Pancreas (tissue), 10 donors: ENCODE measurements at regions not wholly inside any gene's neighbourhood (a gene's known extent, or its start where the extent isn't known, plus 50 kb on each side); places are given as distances from the start of the nearest gene placed in this dataset.

Source experiments
- ATAC-seq, 4 donors: fragments of 200-7000 bp; cut with Tn5 transposase; one replicate each; pipeline versions ENCODE4 v1.8.0 to v1.9.1; 2020; ENCODE audit warnings: mild to moderate bottlenecking in 4 of 4, moderate library complexity in 4 of 4
- DNase-seq, 6 donors: peaks; one replicate each; pipeline ENCODE4 v3.0.0-alpha.2; 2020
- FAIRE-seq: peaks from 2 replicates; lab custom pipeline; 2012; peaks lifted over from hg19 to GRCh38; lab: Jason Lieb, UNC
- H3K27ac ChIP-seq, 4 donors: fragments of 200-600 bp; sonication (generic); 1 replicate in 3 of 4; 2 replicates in 1 of 4; pipeline versions ENCODE4 v1.5.0 to v1.8.0; 2020
- H3K27me3 ChIP-seq, 4 donors: fragments of 200-600 bp; one replicate each; pipeline ENCODE4 v1.8.0; 2021
- H3K36me3 ChIP-seq, 3 donors: fragments of 200-600 bp; sonication (generic) in 1 of 3; one replicate each; pipeline versions ENCODE4 v1.5.0 to v1.8.0; 2020 to 2021
- H3K4me1 ChIP-seq, 3 donors: fragments of 200-600 bp; one replicate each; pipeline ENCODE4 v1.8.0; 2021
- H3K4me3 ChIP-seq, 4 donors: fragments of 200-600 bp; sonication (generic) in 2 of 4; one replicate each; pipeline versions ENCODE4 v1.5.0 to v1.8.0; 2020 to 2021
- H3K9me3 ChIP-seq, 4 donors: fragments of 200-600 bp; one replicate each; pipeline ENCODE4 v1.8.0; 2021
- WGBS, 2 donors: extraction: QIAGEN DNeasy Blood & Tissue Kit; methylation state at CpG; one replicate each; pipeline ENCODE4 v1.1.7; 2013; 5-methylcytosine and 5-hydroxymethylcytosine counted together
- intact Hi-C, 3 donors: fragments of 100-400 bp; cut with DNase I; formaldehyde crosslinking; loops; one replicate each; pipeline versions ENCODE4 v1.11.1 to v1.14.2; 2022
- TF ChIP-seq, protein P1 (sequence below), 4 donors: fragments of 200-600 bp; sonication (generic) in 3 of 4; IDR thresholded peaks; one replicate each; pipeline versions ENCODE4 v1.5.0 to v1.8.0; 2021; ENCODE audit warnings: antibody characterized with exemption in 4 of 4
- donor health status: healthy with polysubstance abuse.
- donor health status: DM: no; HTN: no; CAD: no; lungs with moderate emphysema.
- donor health status: DM: no; HTN: no; CAD: no.
- donor health status: control.
- donor health status: control.
- donor health status: Bipolar disorder and iron deficiency.
- donor health status: DM: yes; HTN: yes; CAD: no.
- donor health status: DM: no; HTN: no; CAD: no.
- donor health status: DM: no; HTN: no; CAD: no.
- donor health status: DM: yes; HTN: yes; CAD: no.

DNA sequence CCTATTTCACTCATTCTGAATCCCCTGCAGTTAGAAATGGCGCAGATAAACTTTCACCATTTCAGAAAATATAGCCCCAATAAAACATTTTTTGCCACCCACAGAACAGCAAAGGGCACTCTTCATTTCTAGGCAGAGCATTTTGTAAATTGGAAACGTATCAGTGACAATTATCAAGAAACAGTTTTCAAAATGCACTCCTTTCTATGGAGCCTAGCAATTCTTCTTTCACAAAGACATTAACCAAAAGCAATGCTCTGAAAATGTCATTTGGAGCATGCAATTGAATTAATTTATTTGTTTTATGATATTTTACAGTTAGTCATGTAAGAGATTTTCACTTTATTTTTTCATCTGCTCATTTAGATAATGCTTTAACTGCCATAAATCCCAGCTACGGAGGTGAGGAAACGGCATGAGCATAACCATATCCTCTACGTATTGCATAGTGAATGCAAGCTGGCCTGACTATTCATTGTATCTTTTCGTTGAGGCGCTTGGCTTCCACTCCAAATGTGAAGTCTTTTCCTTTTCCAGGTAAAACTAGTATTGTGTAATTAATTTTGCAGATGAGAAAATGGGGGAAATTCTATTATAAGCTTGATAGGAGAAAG lies 813.4 kb downstream of the C6orf118 start:
- Histone ChIP-seq H3K9me3 (no peaks in the 10 kb centered on the region), H3K27me3 (peaks cover 0 to 7% (median 0%) of the 10 kb centered on the region in 4 donors), H3K36me3 (no peaks in the 10 kb centered on the region), H3K4me1 (no peaks in the 10 kb centered on the region), H3K27ac (no peak overlapping the region), H3K4me3 (no peak overlapping the region)
- ATAC-seq, result no peak
- no peak for DNase-seq
- 71 to 74% methylated on average over 7 of the region's 7 CpGs for WGBS, 2 donors
- TF ChIP-seq, protein P1, sequence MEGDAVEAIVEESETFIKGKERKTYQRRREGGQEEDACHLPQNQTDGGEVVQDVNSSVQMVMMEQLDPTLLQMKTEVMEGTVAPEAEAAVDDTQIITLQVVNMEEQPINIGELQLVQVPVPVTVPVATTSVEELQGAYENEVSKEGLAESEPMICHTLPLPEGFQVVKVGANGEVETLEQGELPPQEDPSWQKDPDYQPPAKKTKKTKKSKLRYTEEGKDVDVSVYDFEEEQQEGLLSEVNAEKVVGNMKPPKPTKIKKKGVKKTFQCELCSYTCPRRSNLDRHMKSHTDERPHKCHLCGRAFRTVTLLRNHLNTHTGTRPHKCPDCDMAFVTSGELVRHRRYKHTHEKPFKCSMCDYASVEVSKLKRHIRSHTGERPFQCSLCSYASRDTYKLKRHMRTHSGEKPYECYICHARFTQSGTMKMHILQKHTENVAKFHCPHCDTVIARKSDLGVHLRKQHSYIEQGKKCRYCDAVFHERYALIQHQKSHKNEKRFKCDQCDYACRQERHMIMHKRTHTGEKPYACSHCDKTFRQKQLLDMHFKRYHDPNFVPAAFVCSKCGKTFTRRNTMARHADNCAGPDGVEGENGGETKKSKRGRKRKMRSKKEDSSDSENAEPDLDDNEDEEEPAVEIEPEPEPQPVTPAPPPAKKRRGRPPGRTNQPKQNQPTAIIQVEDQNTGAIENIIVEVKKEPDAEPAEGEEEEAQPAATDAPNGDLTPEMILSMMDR (IDR thresholded peaks at IDR 0.05), result no peak
- intact Hi-C loops, result no loop called here
- no peak for FAIRE-seq

DNA sequence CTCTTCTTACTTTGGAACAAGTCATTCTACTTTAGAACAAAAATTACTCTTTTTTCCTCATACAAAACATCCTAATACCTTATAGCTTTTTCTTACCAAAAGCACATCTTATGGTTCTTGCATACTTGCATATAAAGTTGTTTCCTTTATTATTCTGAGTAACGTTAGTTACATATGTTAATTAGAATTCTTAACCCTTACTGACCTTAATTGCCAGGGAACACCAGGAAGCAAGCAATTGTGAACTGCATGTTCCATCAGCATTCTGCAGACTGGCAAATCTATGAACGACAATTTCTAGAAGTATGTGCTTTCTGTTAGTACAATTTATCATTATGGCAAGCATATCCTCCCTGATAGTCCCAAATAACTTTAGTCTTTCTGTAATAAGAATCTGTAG lies 831.0 kb downstream of the C6orf118 start:
- DNase-seq, result no peak
- Histone ChIP-seq H3K4me1 (no peaks in the 10 kb centered on the region), H3K27ac (no peak overlapping the region), H3K36me3 (no peaks in the 10 kb centered on the region), H3K27me3 (no peaks in the 10 kb centered on the region), H3K9me3 (no peaks in the 10 kb centered on the region), H3K4me3 (no peak overlapping the region)
- 7 to 10% methylated on average over 2 of the region's 2 CpGs for WGBS, 2 donors
- TF ChIP-seq, protein P1 (IDR thresholded peaks at IDR 0.05), result no peak
- ATAC-seq, result no peak
- intact Hi-C loops, result no loop called here
- no peak for FAIRE-seq

DNA sequence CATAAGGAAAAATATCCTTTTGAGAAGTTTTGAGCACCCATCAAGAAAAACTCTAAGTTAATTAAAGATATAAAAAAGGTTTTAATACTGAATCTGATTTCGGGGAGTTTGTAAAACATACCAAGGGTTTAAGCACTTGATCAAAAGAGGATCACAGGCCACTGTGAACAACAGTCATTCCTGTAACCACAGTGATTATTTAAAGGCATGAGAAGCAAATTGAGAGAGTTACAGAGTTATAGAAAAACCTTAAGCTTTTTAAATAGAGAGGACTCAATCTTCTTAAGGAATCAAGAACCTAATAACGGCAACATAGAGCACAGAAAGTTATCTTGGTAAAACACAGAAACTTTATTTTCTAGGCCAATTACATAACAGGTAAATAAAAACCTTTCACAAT lies 831.6 kb downstream of the C6orf118 start:
- Histone ChIP-seq H3K36me3 (no peaks in the 10 kb centered on the region), H3K4me3 (no peak overlapping the region), H3K4me1 (no peaks in the 10 kb centered on the region), H3K27me3 (no peaks in the 10 kb centered on the region), H3K27ac (no peak overlapping the region), H3K9me3 (no peaks in the 10 kb centered on the region)
- ATAC-seq, result no peak
- DNase-seq, result no peak
- WGBS, 2 donors, result 47 to 52% methylated on average over 2 of the region's 2 CpGs
- FAIRE-seq, result no peak
- TF ChIP-seq, protein P1 (IDR thresholded peaks at IDR 0.05), result no peak
- intact Hi-C loops, result no loop called here

DNA sequence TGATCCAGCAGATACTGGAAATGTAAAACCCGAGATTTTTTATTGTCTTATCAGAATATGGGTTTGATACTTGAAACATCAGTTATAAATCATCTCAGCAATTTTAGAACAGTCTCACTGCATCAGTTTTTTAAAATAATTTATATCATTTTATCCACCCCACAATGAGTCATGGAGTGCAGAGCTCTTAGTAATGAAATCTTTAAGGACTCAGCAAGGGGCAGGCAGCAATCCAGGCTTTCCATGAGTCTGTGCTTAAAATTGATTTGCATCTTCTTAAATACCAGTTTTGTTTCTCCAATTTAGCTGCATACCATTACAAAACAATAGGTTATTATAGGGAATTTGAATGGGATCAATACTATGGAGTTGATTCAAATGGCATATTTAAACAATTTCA lies 832.3 kb downstream of the C6orf118 start:
- TF ChIP-seq, protein P1 (IDR thresholded peaks at IDR 0.05), result no peak
- no peak for ATAC-seq
- no peak for DNase-seq
- WGBS, 2 donors, result 38 to 39% methylated on average over 1 of the region's 1 CpG
- no peaks in the 10 kb centered on the region for H3K36me3 ChIP-seq
- H3K4me3 ChIP-seq, result no peak overlapping the region
- H3K9me3 ChIP-seq, result no peaks in the 10 kb centered on the region
- intact Hi-C loops, result no loop called here
- no peaks in the 10 kb centered on the region for H3K4me1 ChIP-seq
- no peak overlapping the region for H3K27ac ChIP-seq
- H3K27me3 ChIP-seq, result no peaks in the 10 kb centered on the region
- no peak for FAIRE-seq

DNA sequence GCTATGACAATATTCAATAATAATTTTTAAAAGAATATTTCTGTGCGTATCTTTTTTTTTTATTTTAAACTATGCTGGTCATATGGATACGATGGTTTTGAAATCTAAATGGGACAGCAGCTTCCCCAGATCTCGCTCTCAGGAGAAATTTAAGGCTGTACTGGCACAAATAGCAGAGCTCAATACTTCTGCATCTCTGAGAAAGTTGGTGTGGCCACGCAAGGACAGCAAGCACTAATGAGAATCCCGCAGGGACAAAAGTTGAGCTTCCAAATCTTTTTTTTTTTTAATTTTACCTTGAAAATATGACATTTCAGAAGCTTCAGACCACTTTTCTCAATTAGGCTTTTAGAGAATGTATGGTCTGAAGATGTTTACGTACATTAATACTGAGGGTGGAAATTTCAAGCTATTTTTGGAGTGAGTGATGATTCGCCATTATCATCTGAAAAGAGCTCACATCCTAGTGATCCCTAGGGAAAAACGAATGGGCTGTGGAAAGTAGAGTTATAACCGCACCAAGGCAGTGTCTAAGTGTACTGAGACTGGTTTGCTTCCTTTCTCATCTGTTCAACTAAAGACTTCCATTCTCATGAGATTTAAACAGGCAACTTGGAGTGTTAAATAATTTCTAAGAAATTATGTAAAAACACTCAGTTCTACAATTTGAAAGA lies 840.0 kb downstream of the C6orf118 start:
- 51 to 69% methylated on average over 9 of the region's 9 CpGs for WGBS, 2 donors
- Histone ChIP-seq H3K4me3 (no peak overlapping the region), H3K36me3 (no peaks in the 10 kb centered on the region), H3K27me3 (no peaks in the 10 kb centered on the region), H3K4me1 (no peaks in the 10 kb centered on the region), H3K9me3 (no peaks in the 10 kb centered on the region), H3K27ac (no peak overlapping the region)
- ATAC-seq (no peak), DNase-seq (no peak), FAIRE-seq (no peak)
- TF ChIP-seq, protein P1 (IDR thresholded peaks at IDR 0.05), result no peak
- intact Hi-C loops, result no loop called here
